ENCODE measurements at regions not wholly inside any gene's neighbourhood (a gene's known extent, or its start where the extent isn't known, plus 50 kb on each side); places are given as distances from the start of the nearest gene placed in this dataset.

GRCh38 chr7:11290863-11291262 is 317.2 kb downstream of the PHF14 start:
- Histone ChIP-seq H3K9me3 (replicated peaks; ENCODE audit: control insufficient read depth, insufficient read depth, low read depth, low read length) (no peaks in the 10 kb centered on the region), H3K4me1 (replicated peaks in 1 of 2; ENCODE audit: control insufficient read depth in 2 of 2, insufficient read depth in 2 of 2, low read length in 2 of 2) (no peaks in the 10 kb centered on the region; a peak in 1 of 5 replicates), H3K4me2 (ENCODE audit: insufficient read depth, low read length) (no peak overlapping the region), H3K27ac (ENCODE audit: extremely low read depth, low read depth, low read length) (no peak overlapping the region), H3K27me3 (ENCODE audit: control insufficient read depth in 2 of 2, insufficient read depth in 2 of 2, low read length in 2 of 2) (no peaks in the 10 kb centered on the region), H4K20me1 (replicated peaks; ENCODE audit: control insufficient read depth, insufficient read depth, low read length) (no peaks in the 10 kb centered on the region), H3K4me3 (no peak overlapping the region), H3K36me3 (ENCODE audit: control insufficient read depth, insufficient read depth, low read length) (no peaks in the 10 kb centered on the region), H3K9ac (ENCODE audit: insufficient read depth in 1 of 2, low read depth in 2 of 2, low read length in 2 of 2) (no peak overlapping the region), H3K79me2 (ENCODE audit: control insufficient read depth, insufficient read depth, low read length) (no peaks in the 10 kb centered on the region), H3K9me1 (ENCODE audit: control insufficient read depth, insufficient read depth, low read length) (no peaks in the 10 kb centered on the region), H2AFZ (ENCODE audit: low read depth, low read length) (no peak overlapping the region)
- TF ChIP-seq BRF1 (IDR thresholded peaks at IDR 0.05; ENCODE audit: borderline replicate concordance, extremely low read depth, insufficient read length) (no peak), CBX2 (IDR thresholded peaks at IDR 0.05; ENCODE audit: insufficient read depth, low read length, poor library complexity, severe bottlenecking) (no peak), PTTG1 (tag; IDR thresholded peaks at IDR 0.05; ENCODE audit: low read depth) (no peak), YBX1 (IDR thresholded peaks at IDR 0.05) (no peak), MNT (conservative IDR thresholded peaks at IDR 0.05) (no peak), NEUROD1 (IDR thresholded peaks at IDR 0.05; ENCODE audit: borderline replicate concordance, low read depth, low read length, partially characterized antibody) (no peak), JUN (IDR thresholded peaks at IDR 0.05; ENCODE audit: borderline replicate concordance, low read depth, low read length) (no peak), JUN (CRISPR knock-in tag; IDR thresholded peaks at IDR 0.05; ENCODE audit: borderline replicate concordance) (no peak), ZNF785 (CRISPR knock-in tag; IDR thresholded peaks at IDR 0.05) (no peak)
- intact Hi-C loops (cut with micrococcal nuclease), result no loop called here
- ChIA-PET POLR2A (no interaction called here), CTCF (ENCODE audit: low intra/inter-chr PET ratio) (no interaction called here)
- DNase-seq (ENCODE audit: extremely low read depth in 1 of 4, low spot score in 3 of 4), result no peak
- no peak for FAIRE-seq
- ATAC-seq, result no peak
- in situ Hi-C loops (cut with MboI), result no loop called here
- WGBS (ENCODE audit: insufficient coverage, low coverage, missing lambda C conversion rate), result 19% methylated on average over 3 of the region's 3 CpGs
- BruUV-seq (replicated peaks), result no TSS peak
